NCI-H2171 treated with DMSO at 0.1 percent for 48 hours (cell line): ENCODE measurements at regions not wholly inside any gene's neighbourhood (a gene's known extent, or its start where the extent isn't known, plus 50 kb on each side); places are given as distances from the start of the nearest gene placed in this dataset.
"Not testable (repeated sequence)": the region's sequence is repeated elsewhere in the genome, so short reads cannot be mapped to it uniquely, and the experiment has no call there.

Experiments
- DNase-seq: peaks from one replicate; lab custom pipeline; 2025; lab: John Stamatoyannopoulos, UW

DNA sequence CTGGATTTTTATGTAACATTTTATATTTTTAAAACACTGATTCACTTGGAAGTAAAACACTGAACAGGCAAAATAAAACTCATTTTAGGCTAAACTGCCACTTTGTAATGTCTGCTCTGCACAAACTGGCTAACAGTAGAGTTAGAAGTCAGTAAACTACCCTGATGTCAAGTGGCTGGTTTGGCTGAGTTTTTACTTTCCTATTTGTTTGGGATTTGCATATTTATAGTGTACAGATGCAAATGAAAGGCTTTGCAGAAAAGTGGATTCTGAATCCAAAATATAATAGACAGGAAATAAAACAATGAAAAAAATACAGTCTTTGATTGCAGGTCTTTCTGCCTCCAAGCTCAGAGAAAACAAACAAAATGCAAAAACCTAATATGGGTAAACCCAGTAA is 213.1 kb downstream of the CDH26 start:
- no peak for DNase-seq

DNA sequence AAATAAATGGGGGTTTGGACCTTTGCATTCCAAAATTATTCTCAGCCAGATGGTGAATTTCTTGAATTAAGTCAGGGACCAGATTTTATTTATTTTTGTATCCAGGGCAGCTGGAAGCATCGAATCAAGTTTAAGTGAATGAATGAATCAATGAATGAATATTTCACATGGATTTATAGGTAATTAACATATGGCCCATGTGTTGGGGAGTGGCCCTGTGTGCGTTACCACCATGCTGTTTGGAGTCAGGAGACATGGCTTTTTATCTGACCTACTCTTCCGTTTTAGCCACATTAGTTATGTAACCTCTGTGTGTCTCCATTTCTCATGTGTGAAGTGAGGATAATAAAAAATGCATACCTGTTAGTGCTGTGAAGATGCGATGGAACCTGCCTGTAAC is 213.5 kb downstream of the CDH26 start:
- no peak for DNase-seq

DNA sequence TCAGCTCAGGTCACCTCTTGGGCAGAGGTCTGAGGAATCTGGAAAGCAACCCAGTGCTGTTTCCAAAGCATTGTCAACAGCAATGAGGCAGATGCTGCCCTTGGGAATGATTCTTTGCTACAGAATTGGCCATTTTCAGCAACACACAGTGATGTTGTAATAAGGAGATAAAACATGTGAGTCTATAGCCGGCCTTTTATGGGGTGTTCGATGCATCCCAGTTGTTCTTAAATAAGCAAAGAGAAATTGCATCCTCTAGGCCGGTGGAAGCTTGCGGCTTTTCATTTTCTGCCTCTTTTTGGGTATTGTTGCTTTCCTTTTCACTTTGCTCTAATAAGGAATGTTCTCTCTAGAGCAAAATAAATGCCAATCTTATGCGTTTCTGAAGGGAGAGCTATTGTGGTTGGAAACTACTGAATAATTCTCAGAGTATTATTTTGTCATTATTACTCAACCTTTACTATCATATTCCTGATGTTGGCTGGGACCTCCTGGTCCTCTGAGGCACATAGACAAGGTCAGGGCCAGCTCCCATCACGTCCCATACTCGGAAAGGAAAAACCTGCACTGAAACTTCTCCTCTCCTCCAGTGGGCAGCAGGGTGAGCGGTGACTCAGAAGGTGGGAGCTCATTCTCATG is 214.2 kb downstream of the CDH26 start:
- DNase-seq = no peak

DNA sequence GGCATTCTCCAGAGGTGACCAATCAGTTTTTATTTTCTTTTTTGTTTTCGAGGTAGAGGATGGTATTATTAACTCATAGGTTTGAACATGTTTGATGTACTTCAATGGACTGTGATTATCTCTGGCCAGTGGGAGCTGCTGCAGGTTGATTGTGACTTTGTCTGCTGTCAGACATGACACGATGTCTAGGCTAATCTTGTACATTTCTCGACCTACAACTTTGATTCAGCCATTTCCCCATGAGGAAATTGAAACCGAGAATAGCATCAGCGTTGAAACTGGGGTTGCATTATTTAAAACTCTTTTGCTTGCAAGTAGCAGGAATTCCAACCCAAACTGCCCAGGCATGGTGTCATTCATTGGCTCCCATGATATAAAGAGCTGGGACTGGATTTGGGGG is 218.9 kb downstream of the CDH26 start:
- no peak for DNase-seq

DNA sequence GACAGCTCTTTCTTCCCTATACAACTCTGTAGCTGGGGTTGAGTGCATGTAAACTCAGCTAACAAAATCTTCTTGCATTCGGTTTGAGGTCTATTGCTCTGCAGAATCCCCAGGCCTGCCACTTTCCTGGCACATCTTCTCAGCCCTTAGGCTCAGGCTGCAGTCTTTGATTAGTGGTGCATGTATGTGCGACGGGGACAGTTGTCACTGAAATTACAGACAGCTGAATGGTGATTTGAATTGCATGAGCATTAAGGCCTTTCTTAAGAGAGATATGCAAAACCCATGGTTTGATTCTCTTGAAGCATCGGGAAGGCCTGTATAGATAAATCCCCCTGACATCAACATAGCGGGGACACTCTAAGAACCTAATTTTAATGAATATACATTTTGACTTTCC is 222.8 kb downstream of the CDH26 start:
- DNase-seq = no peak

DNA sequence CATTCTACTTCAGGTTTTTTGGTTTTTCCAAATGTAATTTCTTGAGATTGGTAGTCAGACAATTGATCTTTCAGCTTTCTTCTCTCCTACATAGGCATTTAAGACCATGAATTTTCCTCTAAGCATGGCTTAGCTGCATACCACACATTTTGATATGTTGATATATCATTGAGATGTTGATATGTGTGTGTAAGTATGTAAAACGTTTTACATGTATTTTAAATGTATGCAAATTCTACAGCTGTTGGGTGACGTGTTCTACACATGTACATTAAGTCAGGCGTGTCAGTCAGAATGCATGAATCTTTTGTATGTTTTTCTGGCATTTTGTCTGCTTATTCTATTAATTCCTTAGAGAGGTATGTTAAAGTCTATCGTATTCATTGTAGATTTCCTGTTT is 228.2 kb downstream of the CDH26 start:
- no peak for DNase-seq

DNA sequence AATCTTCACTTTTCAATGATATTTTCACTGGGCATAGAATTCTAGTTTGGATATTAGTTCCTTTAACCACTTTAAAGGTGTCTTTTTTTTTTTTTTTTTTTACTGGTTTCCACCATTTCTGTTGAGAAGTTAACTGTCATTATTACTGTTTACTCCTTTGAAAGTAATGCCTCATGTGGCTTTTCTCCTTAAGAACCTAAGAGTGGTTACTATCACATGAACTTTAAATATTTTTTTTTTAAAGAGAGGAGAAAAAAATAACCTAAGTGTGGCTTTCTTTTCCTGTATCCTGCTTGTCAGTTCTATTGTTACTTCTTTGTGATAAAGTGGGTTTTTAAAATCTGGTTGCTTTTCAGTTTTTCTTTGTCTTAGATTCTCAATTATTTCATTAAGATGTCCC is 229.5 kb downstream of the CDH26 start:
- DNase-seq = no peak

DNA sequence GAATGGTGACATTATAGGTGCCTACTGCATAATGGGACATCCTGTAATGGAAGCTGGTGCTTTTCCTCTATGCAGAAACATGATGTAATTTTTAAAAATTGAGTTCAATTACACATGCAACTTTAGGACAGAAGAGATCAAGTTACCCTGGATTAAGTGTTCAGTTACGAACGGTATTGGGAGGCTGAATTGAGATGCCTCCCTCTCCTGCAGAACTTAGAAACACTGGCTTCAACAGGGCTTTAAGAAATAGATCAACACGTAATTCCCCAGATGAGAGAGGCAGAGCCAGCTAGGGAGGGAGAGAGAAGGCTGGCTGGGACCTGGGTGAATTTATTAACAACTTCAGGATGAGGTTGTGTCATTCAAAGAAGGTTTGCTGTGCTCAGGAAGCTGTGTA is 232.8 kb downstream of the CDH26 start:
- peak; percentile 52 for DNase-seq

DNA sequence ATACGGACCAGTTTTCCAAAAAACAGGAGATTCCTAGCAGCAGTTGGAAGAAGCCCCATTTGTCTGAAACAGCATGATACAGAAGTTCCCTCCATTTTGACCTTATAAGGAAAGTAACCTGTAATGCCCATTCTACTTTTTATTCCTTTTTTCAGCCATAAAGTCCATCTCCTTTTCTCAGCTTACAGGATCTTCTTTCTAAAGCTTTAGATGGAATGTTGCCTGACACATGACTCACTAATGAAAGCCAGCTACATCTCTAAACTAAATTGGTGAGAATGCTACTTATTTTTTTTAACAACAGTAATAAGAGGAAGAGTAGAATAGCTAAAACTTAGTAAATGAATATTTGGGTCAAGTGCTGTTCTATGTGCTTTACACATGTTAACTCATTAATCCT is 234.1 kb downstream of the CDH26 start:
- no peak for DNase-seq

DNA sequence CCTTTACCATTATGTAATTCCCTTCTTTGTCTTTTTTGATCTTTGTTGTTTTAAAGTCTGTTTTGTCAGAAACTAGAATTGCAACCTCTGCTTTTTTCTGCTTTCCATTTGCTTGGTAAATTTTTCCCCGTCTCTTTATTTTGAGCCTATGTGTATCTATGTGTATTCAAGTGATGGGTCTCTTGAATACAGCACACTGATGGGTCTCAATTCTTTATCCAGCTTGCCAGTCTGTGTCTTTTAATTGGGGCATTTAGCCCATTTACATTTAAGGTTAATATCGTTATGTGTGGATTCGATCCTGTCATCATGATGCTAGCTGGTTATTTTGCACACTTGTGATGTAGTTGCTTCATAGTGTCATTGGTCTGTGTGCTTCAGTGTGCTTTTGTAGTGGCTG is 240.9 kb downstream of the CDH26 start:
- DNase-seq = not testable (repeated sequence)

DNA sequence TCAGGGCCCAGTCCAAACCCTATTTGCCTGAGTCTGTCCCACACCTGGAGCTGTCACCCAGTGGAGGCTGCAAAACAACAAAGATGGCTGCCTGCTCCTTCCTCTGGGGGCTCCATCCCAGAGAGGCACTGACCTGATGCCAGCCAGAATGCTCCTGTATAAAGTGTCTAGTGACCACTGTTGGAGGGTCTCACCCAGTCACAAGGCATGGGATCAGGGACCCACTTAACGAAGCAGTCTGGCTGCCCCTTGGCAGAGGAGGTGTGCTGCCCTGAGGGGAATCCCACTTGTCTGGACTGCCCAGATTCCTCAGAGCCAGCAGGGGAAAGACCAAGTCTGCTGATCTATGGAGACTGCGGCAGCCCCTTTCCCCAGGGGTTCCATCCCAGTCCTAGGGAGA is 241.6 kb downstream of the CDH26 start:
- no peak for DNase-seq

DNA sequence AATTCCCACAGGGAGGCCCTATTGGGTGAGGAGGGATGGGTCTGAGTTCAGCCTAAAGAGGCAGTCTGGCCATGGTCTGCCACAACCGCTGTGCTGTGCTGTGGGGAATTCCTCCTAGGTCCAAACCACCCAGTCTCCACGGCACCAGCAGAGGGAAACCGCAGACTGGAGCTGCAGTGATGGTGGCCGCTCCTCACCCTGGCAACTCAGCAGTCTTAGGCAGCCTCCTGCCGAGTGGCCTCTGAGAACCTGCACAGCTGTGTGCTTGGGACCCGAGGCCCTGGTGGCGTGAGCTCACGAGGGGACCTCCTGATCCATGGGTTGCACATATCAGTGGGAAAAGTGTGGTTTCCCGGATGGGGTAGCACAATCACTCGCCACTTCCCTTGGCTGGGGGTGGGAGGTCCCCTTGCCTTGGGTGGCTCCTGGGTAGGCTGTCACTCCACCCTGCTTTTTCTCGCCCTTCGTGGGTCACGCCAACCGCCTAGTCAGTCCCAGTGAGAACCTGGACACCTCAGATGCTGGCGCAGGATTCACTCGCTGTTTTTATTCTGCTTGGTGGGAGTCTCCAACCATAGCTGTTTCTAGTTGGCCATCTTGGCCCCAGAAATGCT is 242.2 kb downstream of the CDH26 start:
- DNase-seq = no peak

DNA sequence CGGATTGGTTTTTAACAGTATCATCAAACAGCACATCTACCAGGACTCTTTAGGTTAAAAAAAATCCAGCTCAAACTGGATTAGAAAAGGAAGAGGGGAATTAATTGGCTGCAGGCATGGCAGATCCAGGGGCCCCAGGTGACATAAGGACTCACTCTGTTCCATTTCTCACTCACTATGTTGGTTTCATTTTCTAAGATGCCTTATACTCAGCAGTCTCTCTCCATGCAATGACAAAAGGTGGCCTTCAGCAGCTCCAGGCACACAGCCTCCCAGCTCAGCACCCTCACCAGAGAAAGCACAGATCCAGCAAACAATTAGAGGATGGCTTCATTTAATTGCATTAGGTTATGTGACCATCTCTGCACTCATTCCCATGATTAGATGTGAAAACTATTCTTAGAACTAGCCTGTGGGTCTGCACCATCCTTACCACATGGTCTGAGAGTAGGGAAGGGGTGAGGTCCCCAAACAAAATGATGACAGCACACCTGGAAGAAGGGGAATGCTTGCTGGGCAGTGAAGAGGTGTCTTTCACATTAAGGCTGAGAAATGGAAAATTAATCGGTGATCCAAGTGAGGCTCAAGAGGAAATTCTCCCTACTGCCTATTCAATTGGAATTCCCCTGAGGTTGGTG is 243.1 kb downstream of the CDH26 start:
- DNase-seq = peak; percentile 30

DNA sequence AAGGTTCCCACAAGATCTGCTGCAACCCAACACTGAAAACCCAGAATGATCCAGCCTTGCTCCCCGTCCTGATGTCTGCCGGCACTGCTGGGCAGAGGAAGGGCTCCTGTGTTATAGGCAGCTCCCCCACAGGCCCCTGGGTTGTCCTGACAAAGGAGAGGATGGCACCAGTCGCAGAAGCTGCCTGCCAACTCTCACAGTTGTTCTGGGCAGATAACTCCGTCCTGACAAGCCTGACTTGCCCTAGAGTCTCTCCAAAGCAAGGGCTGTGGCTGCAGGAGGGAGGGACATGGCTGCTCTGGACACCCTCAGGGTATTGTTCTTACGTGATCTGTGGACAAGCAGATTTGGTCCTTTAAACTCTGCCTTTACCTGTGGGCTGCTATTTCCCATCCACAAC is 243.8 kb downstream of the CDH26 start:
- no peak for DNase-seq

DNA sequence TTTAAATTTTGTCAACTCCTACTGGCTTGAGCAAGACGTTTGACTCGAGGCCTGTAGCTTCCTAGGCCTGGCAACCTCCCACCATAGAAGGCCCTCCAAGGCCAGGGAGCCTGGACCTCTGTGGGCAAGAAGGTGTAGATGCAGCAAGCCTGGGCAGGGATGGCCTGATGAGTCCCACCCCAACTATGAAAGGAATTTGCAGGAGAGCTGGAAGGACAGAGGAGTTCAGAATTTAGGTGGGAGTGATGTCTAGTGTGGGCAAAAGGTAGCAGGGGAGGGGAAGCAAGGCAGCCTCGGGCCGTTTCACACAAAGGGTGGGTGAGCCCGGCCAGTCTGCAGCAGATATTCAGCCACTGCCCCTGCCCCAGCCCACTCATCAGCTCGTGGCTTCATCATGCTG is 245.2 kb downstream of the CDH26 start:
- no peak for DNase-seq

DNA sequence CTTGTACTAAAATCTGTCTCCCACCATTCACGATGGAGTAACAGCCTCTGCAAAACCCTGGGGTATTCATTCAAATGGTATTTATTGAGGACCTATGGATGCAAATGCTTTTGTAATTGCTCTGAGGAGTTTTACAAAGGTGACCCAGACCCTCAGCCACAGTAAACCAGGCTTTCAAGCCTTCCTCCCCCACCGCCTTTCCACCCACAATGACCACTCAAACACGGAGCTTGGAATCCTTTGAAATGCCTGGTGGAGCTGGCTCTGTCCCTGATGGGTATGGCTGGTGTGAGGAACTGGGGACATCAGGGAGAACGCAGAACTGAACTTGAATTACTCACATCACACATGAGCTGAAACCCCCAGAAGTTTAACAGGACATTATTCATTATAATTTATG is 246.4 kb downstream of the CDH26 start:
- no peak for DNase-seq

DNA sequence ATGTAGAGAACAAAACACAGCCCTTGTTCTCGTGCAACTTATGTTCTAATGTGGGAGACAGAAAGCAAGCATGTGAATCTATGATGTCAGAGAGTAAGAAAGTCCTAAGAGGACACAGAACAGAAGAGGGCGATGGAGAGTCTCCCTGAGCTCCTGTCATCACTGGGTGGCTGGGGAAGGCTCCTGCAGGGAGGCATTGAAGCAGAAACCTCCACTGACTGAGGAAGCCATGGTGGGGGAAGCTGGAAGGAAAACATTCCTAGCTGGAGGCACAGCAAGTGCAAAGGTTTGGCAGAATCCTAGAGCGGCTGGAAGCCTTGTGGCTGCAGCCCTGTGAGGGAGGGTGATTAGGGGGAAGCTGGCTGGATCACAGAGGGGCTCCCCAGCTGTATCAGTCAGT is 248.0 kb downstream of the CDH26 start:
- DNase-seq = peak; percentile 75

DNA sequence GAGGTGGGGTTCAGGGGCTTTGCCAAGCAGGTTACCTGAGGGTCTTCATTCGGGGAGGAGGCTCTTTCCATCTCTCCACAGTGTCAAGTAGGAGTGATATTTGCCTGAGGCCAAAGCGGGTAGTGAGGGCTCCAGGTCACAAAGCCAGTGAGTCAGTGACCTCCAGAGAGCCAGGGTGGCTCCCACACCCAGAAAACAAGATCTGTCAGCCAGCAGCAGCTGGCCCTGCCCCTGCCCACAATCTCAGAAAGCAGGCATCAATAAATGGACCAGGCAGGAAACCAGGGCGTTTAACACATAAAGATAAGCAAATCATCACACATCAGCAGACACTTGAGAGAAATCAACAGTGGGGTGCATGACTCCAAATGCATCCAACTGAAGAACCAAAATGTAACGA is 250.8 kb downstream of the CDH26 start:
- no peak for DNase-seq

DNA sequence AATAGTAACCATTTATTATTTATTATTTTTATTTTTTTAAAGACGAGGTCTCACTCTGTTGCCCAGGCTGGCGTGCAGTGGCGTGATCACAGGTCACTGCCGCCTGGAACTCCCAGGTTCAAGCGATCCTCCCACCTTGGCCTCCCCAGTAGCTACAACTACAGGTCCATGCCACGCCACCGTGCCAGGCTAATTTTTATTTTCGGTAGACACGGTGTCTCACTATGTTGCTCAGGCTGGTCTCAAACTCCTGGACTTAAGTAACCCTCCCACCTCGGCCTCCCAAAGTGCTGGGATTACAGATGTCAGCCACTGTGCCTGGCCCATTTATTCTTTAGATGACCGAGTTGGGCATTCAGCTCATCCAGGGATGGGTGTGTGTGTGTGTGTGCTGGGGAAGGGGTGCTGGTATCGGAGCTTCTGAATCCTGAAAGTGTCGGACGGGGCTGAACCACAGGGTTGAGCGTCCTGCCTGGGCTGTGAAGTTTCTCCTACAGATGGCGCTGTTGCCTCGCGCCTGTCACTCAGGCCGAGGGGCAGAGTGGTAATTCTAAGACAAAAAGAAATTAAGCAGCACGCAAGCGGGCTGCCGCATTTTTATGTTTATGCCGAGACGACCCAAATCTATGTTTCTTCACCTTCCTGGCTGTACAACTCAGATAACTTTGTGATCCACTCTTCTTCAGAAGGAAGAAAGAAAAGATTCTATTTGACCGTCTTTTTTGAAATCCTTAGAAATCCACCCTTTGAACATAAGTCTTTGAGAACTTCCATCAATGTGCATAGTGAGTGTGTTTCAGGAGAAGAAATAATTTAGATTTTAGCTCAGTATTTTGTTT is 252.8 kb downstream of the CDH26 start:
- DNase-seq = peak; percentile 16

DNA sequence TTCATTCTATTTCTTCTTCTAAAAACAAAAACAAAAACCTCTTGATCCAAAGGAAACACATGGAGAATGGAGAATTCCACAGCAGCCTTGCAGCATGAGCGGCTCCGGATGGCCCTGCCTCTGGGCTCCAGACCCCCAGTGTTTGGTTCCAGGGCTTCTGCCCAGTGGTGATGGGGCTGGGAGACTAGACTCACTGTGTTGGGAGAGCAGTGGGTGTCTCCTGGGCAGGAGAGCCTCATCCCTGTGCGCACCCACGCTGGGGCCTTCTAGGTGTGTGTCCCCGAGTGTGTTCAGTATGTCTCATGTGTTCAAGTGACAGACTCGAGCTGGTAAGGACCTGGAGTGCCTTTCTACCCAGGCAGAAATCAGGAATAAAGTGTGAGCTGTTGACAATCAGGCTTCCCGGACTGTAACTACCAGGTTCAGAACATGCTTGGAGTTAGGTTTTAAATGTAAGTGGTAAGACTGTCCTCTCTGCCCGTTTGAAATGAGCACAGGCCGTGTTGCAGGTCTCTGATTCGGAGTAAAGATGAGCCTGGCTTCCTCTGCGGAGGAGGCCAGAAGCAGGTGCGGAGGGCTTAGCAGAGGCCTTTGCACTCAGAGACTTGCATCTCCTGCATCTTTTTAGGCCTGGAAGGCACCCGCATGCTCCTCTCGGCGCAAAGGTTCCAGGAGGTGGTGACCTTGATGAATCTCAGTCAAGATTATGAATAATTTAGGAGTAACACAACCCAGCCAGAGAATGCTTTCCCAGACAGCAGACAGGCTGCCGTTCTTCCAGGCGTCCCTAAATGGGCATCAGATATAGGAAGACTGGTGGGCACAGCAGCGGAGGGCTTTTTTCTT is 253.6 kb downstream of the CDH26 start:
- DNase-seq = no peak

DNA sequence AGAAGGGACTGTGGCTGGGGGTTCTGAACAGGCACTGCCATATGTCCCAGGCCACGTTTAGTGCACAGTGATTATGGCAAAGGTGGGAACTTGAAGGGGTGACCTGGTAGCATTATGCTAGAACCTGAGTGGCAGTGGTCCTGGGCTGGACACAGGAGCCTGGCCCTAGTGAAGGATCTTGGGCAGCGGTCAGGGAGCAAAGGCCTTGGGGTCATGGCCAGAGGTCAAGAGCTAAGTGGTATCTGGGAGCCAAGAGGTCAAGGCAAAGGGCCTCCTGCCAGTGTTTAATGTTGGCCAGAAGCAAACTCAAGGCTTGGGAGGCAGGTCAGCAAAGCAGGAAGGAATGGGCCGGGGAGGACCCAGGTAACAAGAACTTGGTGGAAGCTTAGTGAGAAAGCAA is 254.5 kb downstream of the CDH26 start:
- DNase-seq = no peak
